Ovary (tissue), 7 donors: ENCODE measurements at regions not wholly inside any gene's neighbourhood (a gene's known extent, or its start where the extent isn't known, plus 50 kb on each side); places are given as distances from the start of the nearest gene placed in this dataset.

Experiments
- DNase-seq, 5 donors: peaks; one replicate each; pipeline ENCODE4 v3.0.0-alpha.2; 2019 to 2020
- H3K27ac ChIP-seq, 2 donors: fragments of 200-600 bp; one replicate each; pipeline versions ENCODE4 v1.5.1 to v1.8.0; 2019 to 2022
- H3K27me3 ChIP-seq: fragments of 200-600 bp; one replicate; pipeline ENCODE4 v1.8.0; 2022
- H3K36me3 ChIP-seq: fragments of 200-600 bp; sonication (generic); one replicate; pipeline ENCODE4 v1.5.1; 2019
- H3K4me1 ChIP-seq: one replicate; pipeline ENCODE4 v1.8.1; 2013; ENCODE audit warnings: mild to moderate bottlenecking, moderate library complexity; ENCODE audit not compliant: insufficient read depth
- H3K4me3 ChIP-seq: fragments of 200-600 bp; sonication (generic); one replicate; pipeline ENCODE4 v1.5.1; 2017
- H3K9me3 ChIP-seq, 2 donors: fragments of 200-600 bp in 1 of 2; sonication (generic) in 1 of 2; one replicate each; pipeline versions ENCODE4 v1.5.1 to v1.8.1; 2013 to 2019; ENCODE audit warnings: mild to moderate bottlenecking in 1 of 2, moderate library complexity in 1 of 2
- CTCF ChIP-seq, 3 donors: fragments of 450-650 bp in 2 of 3; fragments of 200-600 bp in 1 of 3; IDR thresholded peaks; one replicate each; pipeline versions ENCODE4 v1.5.1 to v1.8.0; 2016 to 2022; ENCODE audit warnings: antibody characterized with exemption in 3 of 3, mild to moderate bottlenecking in 1 of 3
- EP300 ChIP-seq: sonication (generic); formaldehyde crosslinking; IDR thresholded peaks from one replicate; pipeline ENCODE4 v1.6.1; 2017; ENCODE audit warnings: antibody characterized with exemption
- POLR2A ChIP-seq: fragments of 450-650 bp; IDR thresholded peaks from one replicate; pipeline ENCODE4 v1.6.1; 2017; ENCODE audit warnings: antibody characterized with exemption, mild to moderate bottlenecking, moderate library complexity
- WGBS, 3 donors: extraction: QIAGEN DNeasy Blood & Tissue Kit in 1 of 3; methylation state at CpG; one replicate each; pipeline versions ENCODE4 v1.1.5 to v1.1.7; 2013 to 2017; 5-methylcytosine and 5-hydroxymethylcytosine counted together
- intact Hi-C, 4 donors: fragments of 100-400 bp; cut with DNase I; formaldehyde crosslinking; loops; one replicate each; pipeline versions ENCODE4 v1.11.0 to v1.15.1; 2022 to 2023
- donor health status: DM: no; HTN: no; CAD: no; lungs with moderate emphysema.
- donor health status: DM: no; HTN: no; CAD: no.
- donor health status: Bipolar disorder and iron deficiency.
- donor health status: DM: no; HTN: no; CAD: no.
- donor health status: DM: yes; HTN: yes; CAD: no.

DNA sequence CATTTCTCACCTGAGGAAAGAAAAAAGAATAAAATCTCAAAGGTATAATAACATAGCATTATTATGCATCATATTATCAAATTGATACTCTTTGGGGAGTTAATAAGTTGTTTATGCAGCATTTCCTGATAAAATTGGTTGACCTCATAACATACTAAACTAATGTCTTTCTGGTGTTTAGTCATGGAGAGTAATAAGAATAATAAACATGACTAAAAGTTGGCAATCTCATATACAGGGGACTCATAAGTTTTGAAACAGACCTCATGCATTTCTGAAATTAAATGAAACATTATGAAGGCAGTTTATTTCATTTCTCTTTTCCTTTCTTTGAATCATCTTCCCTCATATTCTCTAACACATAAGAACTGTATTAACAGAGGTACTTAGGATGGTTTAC lies 60.5 kb upstream of the PRDM1 start:
- DNase-seq: no peak
- TF ChIP-seq POLR2A (no peak), CTCF (IDR thresholded peaks at IDR 0.05) (no peak), EP300 (no peak)
- Histone ChIP-seq H3K27me3 (no peaks in the 10 kb centered on the region), H3K4me1 (no peaks in the 10 kb centered on the region), H3K27ac (no peak overlapping the region), H3K9me3 (no peaks in the 10 kb centered on the region), H3K36me3 (no peaks in the 10 kb centered on the region), H3K4me3 (no peak overlapping the region)
- intact Hi-C loops: no loop called here

DNA sequence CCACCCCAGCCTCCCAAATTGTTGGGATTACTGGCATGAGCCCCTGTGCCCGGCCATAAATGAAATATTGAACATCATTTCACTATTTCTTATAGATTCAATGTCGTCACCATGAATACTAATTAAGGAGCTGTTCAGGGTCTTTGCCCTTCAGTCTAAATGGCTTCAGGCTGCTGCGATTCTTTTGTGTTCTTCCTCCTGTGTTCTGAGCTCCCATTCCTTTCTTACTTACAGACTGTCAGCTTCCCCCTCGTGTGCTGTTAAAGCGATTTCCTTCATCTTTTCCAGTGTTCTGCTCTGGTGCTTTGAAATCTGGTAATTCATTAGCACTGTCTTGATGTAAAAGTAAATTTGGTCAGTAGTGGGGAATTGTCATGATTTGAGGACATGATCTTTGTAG lies 63.3 kb upstream of the PRDM1 start:
- 88 to 91% (median 90%) methylated on average over 5 of the region's 5 CpGs for WGBS, 3 donors
- Histone ChIP-seq H3K4me1 (no peaks in the 10 kb centered on the region), H3K27me3 (no peaks in the 10 kb centered on the region), H3K36me3 (no peaks in the 10 kb centered on the region), H3K4me3 (no peak overlapping the region), H3K27ac (no peak overlapping the region), H3K9me3 (no peaks in the 10 kb centered on the region)
- DNase-seq: no peak
- TF ChIP-seq EP300 (no peak), POLR2A (no peak), CTCF (IDR thresholded peaks at IDR 0.05) (no peak)
- intact Hi-C loops: no loop called here

- Histone ChIP-seq H3K9me3 (no peaks in the 10 kb centered on the region), H3K4me1 (no peaks in the 10 kb centered on the region), H3K27ac (no peak overlapping the region), H3K4me3 (no peak overlapping the region), H3K36me3 (no peaks in the 10 kb centered on the region), H3K27me3 (no peaks in the 10 kb centered on the region)
- no peak for DNase-seq
- intact Hi-C loops: no loop called here
- WGBS, 3 donors: 72 to 73% (median 73%) methylated on average over 5 of the region's 5 CpGs
- TF ChIP-seq EP300 (no peak), CTCF (IDR thresholded peaks at IDR 0.05) (no peak), POLR2A (no peak)
Measured at GRCh38 chr6:106017454-106017853, 68.7 kb upstream of the PRDM1 start.

DNA sequence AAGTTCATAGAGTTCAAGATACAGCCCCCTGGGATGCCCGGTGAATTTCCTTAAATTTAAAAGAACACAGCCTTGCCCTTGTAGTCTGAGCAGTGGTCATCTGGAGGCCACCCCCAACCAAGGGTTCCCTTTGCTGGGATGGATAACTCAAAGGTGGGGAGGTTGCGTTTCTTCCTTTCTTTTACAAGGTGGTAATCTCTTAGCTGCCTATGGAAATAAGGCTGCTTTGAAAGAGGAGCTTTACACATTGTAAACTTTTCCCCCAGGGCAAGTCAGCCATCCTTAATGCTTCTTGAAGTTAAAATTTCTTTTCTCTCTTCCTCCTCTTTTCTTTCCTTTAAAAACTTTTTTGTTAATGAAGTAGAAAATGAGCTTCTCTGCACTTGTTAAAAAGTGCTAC lies 71.2 kb upstream of the PRDM1 start:
- H3K36me3 ChIP-seq: no peaks in the 10 kb centered on the region
- no peaks in the 10 kb centered on the region for H3K9me3 ChIP-seq
- TF ChIP-seq CTCF (IDR thresholded peaks at IDR 0.05) (no peak), EP300 (no peak), POLR2A (no peak)
- H3K4me1 ChIP-seq: no peaks in the 10 kb centered on the region
- DNase-seq: no peak
- intact Hi-C loops: no loop called here
- no peak overlapping the region for H3K27ac ChIP-seq
- WGBS, 3 donors: 42 to 51% (median 45%) methylated on average over 2 of the region's 2 CpGs
- no peaks in the 10 kb centered on the region for H3K27me3 ChIP-seq
- H3K4me3 ChIP-seq: no peak overlapping the region

DNA sequence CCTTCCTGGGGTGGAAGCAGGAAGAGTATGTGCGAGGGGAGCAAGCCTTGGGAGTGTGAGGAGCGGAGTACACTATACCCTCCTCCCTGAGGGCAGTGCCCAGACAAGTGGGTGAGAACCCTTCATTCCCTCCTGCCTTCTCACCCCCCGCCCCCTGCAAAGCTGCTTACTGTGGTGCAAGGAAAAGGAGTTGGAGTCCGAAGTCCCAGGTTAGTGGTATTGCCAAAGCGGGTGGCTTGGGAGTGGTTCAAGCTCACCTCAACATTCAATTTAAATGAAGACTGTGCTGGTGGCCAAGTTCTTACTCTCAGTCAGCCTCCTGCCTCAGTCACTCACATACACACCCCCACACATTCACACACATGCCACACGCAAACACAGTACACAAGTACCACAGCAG lies 74.7 kb upstream of the PRDM1 start:
- Histone ChIP-seq H3K4me3 (no peak overlapping the region), H3K9me3 (no peaks in the 10 kb centered on the region), H3K36me3 (no peaks in the 10 kb centered on the region), H3K4me1 (no peaks in the 10 kb centered on the region), H3K27me3 (no peaks in the 10 kb centered on the region), H3K27ac (no peak overlapping the region)
- TF ChIP-seq POLR2A (no peak), CTCF (IDR thresholded peaks at IDR 0.05) (no peak), EP300 (no peak)
- 97% methylated on average over 6 of the region's 6 CpGs for WGBS, 3 donors
- DNase-seq: no peak
- intact Hi-C loops: no loop called here
